Liver (tissue), 7 donors: ENCODE measurements at regions not wholly inside any gene's neighbourhood (a gene's known extent, or its start where the extent isn't known, plus 50 kb on each side); places are given as distances from the start of the nearest gene placed in this dataset.

Source experiments
- DNase-seq: peaks from one replicate; pipeline ENCODE4 v3.0.0-alpha.2; 2017; ENCODE audit warnings: low spot score
- H3K27ac ChIP-seq, 2 donors: one replicate each; pipeline ENCODE4 v1.7.0; 2013; ENCODE audit warnings: inconsistent platforms in 2 of 2, low read length in 2 of 2, control low read depth in 1 of 2, low read depth in 1 of 2, mild to moderate bottlenecking in 1 of 2
- H3K27me3 ChIP-seq, 4 donors: one replicate each; pipeline versions ENCODE4 v1.6.1 to v1.7.0; 2013; ENCODE audit warnings: low read length in 3 of 4, inconsistent platforms in 1 of 4, mild to moderate bottlenecking in 1 of 4, moderate library complexity in 1 of 4; ENCODE audit not compliant: control insufficient read depth in 4 of 4, insufficient read depth in 4 of 4
- H3K36me3 ChIP-seq, 4 donors: one replicate each; pipeline versions ENCODE4 v1.6.1 to v1.7.0; 2013; ENCODE audit warnings: low read length in 3 of 4, mild to moderate bottlenecking in 3 of 4, low read depth in 1 of 4, moderate library complexity in 1 of 4; ENCODE audit not compliant: control insufficient read depth in 4 of 4, insufficient read depth in 3 of 4
- H3K4me1 ChIP-seq, 4 donors: one replicate each; pipeline versions ENCODE4 v1.6.1 to v1.7.0; 2013; ENCODE audit warnings: low read length in 3 of 4, mild to moderate bottlenecking in 3 of 4, moderate library complexity in 1 of 4; ENCODE audit not compliant: control insufficient read depth in 4 of 4, insufficient read depth in 4 of 4
- H3K4me3 ChIP-seq, 3 donors: one replicate each; pipeline versions ENCODE4 v1.6.1 to v1.7.0; 2013; ENCODE audit warnings: low read length in 3 of 3, control low read depth in 1 of 3, low read depth in 1 of 3, mild to moderate bottlenecking in 1 of 3
- H3K9ac ChIP-seq, 2 donors: one replicate each; pipeline ENCODE4 v1.7.0; 2013; ENCODE audit warnings: low read length in 2 of 2, mild to moderate bottlenecking in 2 of 2, moderate library complexity in 2 of 2, control low read depth in 1 of 2, low read depth in 1 of 2
- H3K9me3 ChIP-seq, 4 donors: one replicate each; pipeline versions ENCODE4 v1.6.1 to v1.7.0; 2013; ENCODE audit warnings: low read length in 3 of 4; ENCODE audit not compliant: control insufficient read depth in 4 of 4
- ATF3 ChIP-seq: IDR thresholded peaks from 2 replicates; pipeline ENCODE4 v1.6.1; 2016; ENCODE audit warnings: antibody characterized with exemption
- FOXA1 ChIP-seq: IDR thresholded peaks from 2 replicates; pipeline ENCODE4 v1.6.1; 2016; ENCODE audit warnings: antibody characterized with exemption
- FOXA2 ChIP-seq: IDR thresholded peaks from 2 replicates; pipeline ENCODE4 v1.6.1; 2016; ENCODE audit warnings: antibody characterized with exemption
- GABPA ChIP-seq, 2 donors: IDR thresholded peaks in 1 of 2; conservative IDR thresholded peaks in 1 of 2; 2 replicates each; pipeline ENCODE4 v1.6.1; 2016; ENCODE audit warnings: antibody characterized with exemption in 2 of 2, mild to moderate bottlenecking in 1 of 2, moderate library complexity in 1 of 2
- HNF4A ChIP-seq, 2 donors: conservative IDR thresholded peaks; 2 replicates each; pipeline ENCODE4 v1.6.1; 2016; ENCODE audit warnings: antibody characterized with exemption in 2 of 2, mild to moderate bottlenecking in 2 of 2
- HNF4G ChIP-seq: IDR thresholded peaks from 2 replicates; pipeline ENCODE4 v1.6.1; 2016; ENCODE audit warnings: antibody characterized with exemption
- JUND ChIP-seq, 2 donors: IDR thresholded peaks; 2 replicates each; pipeline ENCODE4 v1.6.1; 2016; ENCODE audit warnings: antibody characterized with exemption in 2 of 2
- NR2F2 ChIP-seq: IDR thresholded peaks from 2 replicates; pipeline ENCODE4 v1.6.1; 2016; ENCODE audit warnings: antibody characterized with exemption
- RAD21 ChIP-seq, 2 donors: IDR thresholded peaks; 2 replicates each; pipeline ENCODE4 v1.6.1; 2016; ENCODE audit warnings: antibody characterized with exemption in 2 of 2, mild to moderate bottlenecking in 2 of 2
- REST ChIP-seq: IDR thresholded peaks from 2 replicates; pipeline ENCODE4 v1.6.1; 2016; ENCODE audit warnings: antibody characterized with exemption, mild to moderate bottlenecking
- RXRA ChIP-seq, 2 donors: IDR thresholded peaks; 2 replicates each; pipeline ENCODE4 v1.6.1; 2017 to 2018; ENCODE audit warnings: antibody characterized with exemption in 2 of 2, mild to moderate bottlenecking in 1 of 2
- SP1 ChIP-seq: IDR thresholded peaks from 2 replicates; pipeline ENCODE4 v1.6.1; 2018; ENCODE audit warnings: antibody characterized with exemption, mild to moderate bottlenecking
- TAF1 ChIP-seq: conservative IDR thresholded peaks from 2 replicates; pipeline ENCODE4 v1.6.1; 2016; ENCODE audit warnings: antibody characterized with exemption, mild to moderate bottlenecking
- ZBTB33 ChIP-seq: IDR thresholded peaks from 2 replicates; pipeline ENCODE4 v1.6.1; 2016; ENCODE audit warnings: antibody characterized with exemption
- WGBS: extraction: QIAGEN DNeasy Blood & Tissue Kit; methylation state at CpG from one replicate; pipeline ENCODE4 v1.1.7; 2013; 5-methylcytosine and 5-hydroxymethylcytosine counted together
- donor health status: healthy.
- donor health status: healthy.
- donor health status: healthy.
- donor health status: healthy.

- Histone ChIP-seq H3K9ac (no peak overlapping the region), H3K4me3 (no peak overlapping the region), H3K27me3 (no peaks in the 10 kb centered on the region), H3K4me1 (peaks cover 5 to 32% (median 15%) of the 10 kb centered on the region in 4 donors), H3K9me3 (no peaks in the 10 kb centered on the region), H3K36me3 (no peaks in the 10 kb centered on the region), H3K27ac (no peak overlapping the region)
- WGBS = 52% methylated on average over 1 of the region's 1 CpG
- DNase-seq = no peak
- TF ChIP-seq GABPA (IDR thresholded peaks at IDR 0.05 in 1 of 2, conservative IDR thresholded peaks at IDR 0.05 in 1 of 2) (no peak), JUND (IDR thresholded peaks at IDR 0.05) (no peak), RAD21 (IDR thresholded peaks at IDR 0.05) (peak in 1 of 2 donors; percentile 13), RXRA (IDR thresholded peaks at IDR 0.05) (peak; percentile 16 to 33), TAF1 (no peak), REST (no peak), ATF3 (no peak), ZBTB33 (no peak), HNF4A (conservative IDR thresholded peaks at IDR 0.05) (peak; percentile 51 to 76), FOXA1 (no peak)
These were observed 53.2 kb downstream of the DNAAF9 start for GRCh38 chr20:3354247-3354646.

- Histone ChIP-seq H3K9me3 (no peaks in the 10 kb centered on the region), H3K27ac (no peak overlapping the region), H3K4me1 (peaks cover 5 to 26% (median 13%) of the 10 kb centered on the region in 4 donors), H3K4me3 (no peak overlapping the region), H3K9ac (no peak overlapping the region), H3K27me3 (no peaks in the 10 kb centered on the region), H3K36me3 (no peaks in the 10 kb centered on the region)
- 90% methylated on average over 2 of the region's 2 CpGs for WGBS
- no peak for DNase-seq
- TF ChIP-seq TAF1 = no peak
These were observed 53.8 kb downstream of the DNAAF9 start for GRCh38 chr20:3353646-3354045.

- TF ChIP-seq FOXA2 (no peak), TAF1 (no peak), SP1 (no peak), GABPA (IDR thresholded peaks at IDR 0.05 in 1 of 2, conservative IDR thresholded peaks at IDR 0.05 in 1 of 2) (no peak), JUND (IDR thresholded peaks at IDR 0.05) (no peak), RXRA (IDR thresholded peaks at IDR 0.05) (no peak), HNF4G (no peak), RAD21 (IDR thresholded peaks at IDR 0.05) (peak in 1 of 2 donors; percentile 10), NR2F2 (no peak), REST (no peak), ZBTB33 (no peak), HNF4A (conservative IDR thresholded peaks at IDR 0.05) (peak in 1 of 2 donors; percentile 68)
- 81% methylated on average over 6 of the region's 6 CpGs for WGBS
- H3K27me3 ChIP-seq = no peaks in the 10 kb centered on the region
- H3K4me3 ChIP-seq = no peak overlapping the region
- no peak overlapping the region for H3K27ac ChIP-seq
- H3K4me1 ChIP-seq = peaks cover 5 to 21% (median 13%) of the 10 kb centered on the region in 4 donors
- DNase-seq = no peak
- no peaks in the 10 kb centered on the region for H3K9me3 ChIP-seq
- peaks cover 0 to 3% (median 0%) of the 10 kb centered on the region in 4 donors for H3K36me3 ChIP-seq
- peak overlapping the region in 1 of 2 donors; percentile 2 for H3K9ac ChIP-seq
These were observed 55.3 kb downstream of the DNAAF9 start for GRCh38 chr20:3352202-3352601.
